H1 (cell line): ENCODE measurements at regions not wholly inside any gene's neighbourhood (a gene's known extent, or its start where the extent isn't known, plus 50 kb on each side); places are given as distances from the start of the nearest gene placed in this dataset.

Source experiments
- CTCF ChIA-PET: fragments of 300-600 bp; sonication (Branson Sonifier 250); formaldehyde crosslinking; loops from one replicate; lab custom pipeline; 2021; ENCODE audit not compliant: partially characterized antibody; lab: Charles Lee
- POLR2A ChIA-PET: fragments of 300-600 bp; sonication (Branson Sonifier 250); formaldehyde crosslinking; loops from one replicate; lab custom pipeline; 2021; ENCODE audit warnings: inconsistent platforms; ENCODE audit not compliant: partially characterized antibody; lab: Charles Lee
- DNase-seq, 2 experiments: peaks; one replicate each; pipeline versions ENCODE4 v3.0.0 to v3.0.0-alpha.2; 2010 to 2022; ENCODE audit warnings: low spot score in 2 of 2, low read depth in 1 of 2, mixed read lengths in 1 of 2
- FAIRE-seq: peaks from 2 replicates; lab custom pipeline; 2011; peaks lifted over from hg19 to GRCh38; lab: Jason Lieb, UNC
- H2AFZ ChIP-seq: 2 replicates; pipeline ENCODE4 v1.8.1; 2012; ENCODE audit warnings: low read length, inconsistent platforms
- H2AK5ac ChIP-seq: 2 replicates; pipeline ENCODE4 v1.6.1; 2013; ENCODE audit warnings: low read depth, low read length
- H2BK120ac ChIP-seq: replicated peaks from 2 replicates; pipeline ENCODE3; 2013; ENCODE audit warnings: low read depth, low read length, inconsistent platforms
- H2BK12ac ChIP-seq: 2 replicates; pipeline ENCODE4 v1.6.1; 2013; ENCODE audit warnings: low read depth, low read length
- H2BK15ac ChIP-seq: 2 replicates; pipeline ENCODE4 v1.6.1; 2013; ENCODE audit warnings: low read length
- H2BK20ac ChIP-seq: 2 replicates; pipeline ENCODE4 v1.6.1; 2013; ENCODE audit warnings: low read length
- H2BK5ac ChIP-seq: 2 replicates; pipeline ENCODE4 v1.6.1; 2013; ENCODE audit warnings: low read depth, low read length
- H3K14ac ChIP-seq: 2 replicates; pipeline ENCODE4 v1.6.1; 2013; ENCODE audit warnings: inconsistent platforms; ENCODE audit not compliant: insufficient read length
- H3K18ac ChIP-seq: 2 replicates; pipeline ENCODE4 v1.6.1; 2013; ENCODE audit warnings: low read length; ENCODE audit errors: extremely low read depth
- H3K23ac ChIP-seq: 2 replicates; pipeline ENCODE4 v1.6.1; 2013; ENCODE audit warnings: inconsistent platforms; ENCODE audit not compliant: insufficient read length
- H3K23me2 ChIP-seq: 2 replicates; pipeline ENCODE4 v1.6.1; 2013; ENCODE audit warnings: low read depth, low read length
- H3K27ac ChIP-seq: 2 replicates; pipeline ENCODE4 v1.6.1; 2011; ENCODE audit warnings: low read depth, low read length, inconsistent platforms
- H3K27me3 ChIP-seq, 4 experiments: replicated peaks in 1 of 4; 1 replicate in 1 of 4; 2 replicates in 3 of 4; pipeline versions ENCODE4 v1.6.1 to v1.8.1; 2011 to 2013; ENCODE audit warnings: low read length in 3 of 4, mild to moderate bottlenecking in 3 of 4, inconsistent platforms in 2 of 4, mixed read lengths in 2 of 4, moderate library complexity in 1 of 4; ENCODE audit not compliant: control insufficient read depth in 3 of 4, insufficient read depth in 3 of 4; ENCODE audit errors: extremely low read depth in 1 of 4
- H3K36me3 ChIP-seq, 4 experiments: 2 replicates each; pipeline versions ENCODE4 v1.6.1 to v1.8.1; 2011 to 2013; ENCODE audit warnings: mild to moderate bottlenecking in 4 of 4, low read length in 3 of 4, moderate library complexity in 2 of 4, control low read depth in 1 of 4, inconsistent platforms in 1 of 4; ENCODE audit not compliant: insufficient read depth in 4 of 4, control insufficient read depth in 2 of 4
- H3K4ac ChIP-seq: replicated peaks from 2 replicates; pipeline ENCODE3; 2013; ENCODE audit warnings: low read length, low read depth, mixed read lengths, inconsistent platforms; ENCODE audit not compliant: insufficient read length
- H3K4me1 ChIP-seq, 4 experiments: replicated peaks in 1 of 4; 1 replicate in 1 of 4; 2 replicates in 3 of 4; pipeline versions ENCODE4 v1.6.1 to v1.8.1; 2011 to 2013; ENCODE audit warnings: low read length in 3 of 4, inconsistent platforms in 2 of 4, mixed read lengths in 1 of 4; ENCODE audit not compliant: insufficient read depth in 4 of 4, control insufficient read depth in 3 of 4
- H3K4me2 ChIP-seq, 2 experiments: 2 replicates each; pipeline versions ENCODE4 v1.6.1 to v1.8.1; 2011 to 2013; ENCODE audit warnings: low read depth in 2 of 2, low read length in 2 of 2, control low read depth in 1 of 2, inconsistent platforms in 1 of 2, mild to moderate bottlenecking in 1 of 2; ENCODE audit not compliant: insufficient read depth in 1 of 2
- H3K4me3 ChIP-seq, 4 experiments: fragments of 200-600, 300-600 bp in 1 of 4; sonication (generic), shearing (Covaris generic), sonication (Bioruptor Twin) in 1 of 4; 2 replicates each; pipeline versions ENCODE4 v1.5.1 to v1.8.1; 2011 to 2016; ENCODE audit warnings: low read length in 4 of 4, low read depth in 3 of 4, control low read depth in 2 of 4, inconsistent platforms in 2 of 4, mild to moderate bottlenecking in 2 of 4, mixed read lengths in 1 of 4, moderate library complexity in 1 of 4; ENCODE audit not compliant: insufficient read depth in 2 of 4; ENCODE audit errors: extremely low read depth in 1 of 4
- H3K56ac ChIP-seq: replicated peaks from 2 replicates; pipeline ENCODE3; 2013; ENCODE audit warnings: low read depth, mild to moderate bottlenecking, mixed read lengths, low read length, inconsistent platforms; ENCODE audit not compliant: insufficient read length
- H3K79me1 ChIP-seq: 2 replicates; pipeline ENCODE4 v1.6.1; 2013; ENCODE audit warnings: low read depth, low read length, control low read depth
- H3K79me2 ChIP-seq, 2 experiments: 2 replicates each; pipeline versions ENCODE4 v1.6.1 to v1.8.1; 2012 to 2013; ENCODE audit warnings: low read length in 2 of 2, mild to moderate bottlenecking in 2 of 2, inconsistent platforms in 1 of 2; ENCODE audit not compliant: insufficient read depth in 2 of 2, control insufficient read depth in 1 of 2
- H3K9ac ChIP-seq, 4 experiments: replicated peaks in 1 of 4; 1 replicate in 1 of 4; 2 replicates in 3 of 4; pipeline versions ENCODE4 v1.6.1 to v1.8.1; 2011 to 2013; ENCODE audit warnings: low read depth in 3 of 4, low read length in 3 of 4, control low read depth in 2 of 4, mild to moderate bottlenecking in 2 of 4, moderate library complexity in 2 of 4, inconsistent platforms in 1 of 4; ENCODE audit errors: extremely low read depth in 1 of 4
- H3K9me3 ChIP-seq, 2 experiments: 2 replicates each; pipeline versions ENCODE4 v1.6.1 to v1.8.1; 2012 to 2013; ENCODE audit warnings: mild to moderate bottlenecking in 2 of 2, moderate library complexity in 2 of 2, control low read depth in 1 of 2, inconsistent platforms in 1 of 2, low read depth in 1 of 2, low read length in 1 of 2, mixed read lengths in 1 of 2; ENCODE audit not compliant: insufficient read depth in 2 of 2
- H4K20me1 ChIP-seq, 2 experiments: replicated peaks in 1 of 2; 2 replicates each; pipeline versions ENCODE3 to v1.8.1; 2011 to 2013; ENCODE audit warnings: inconsistent platforms in 2 of 2, low read length in 2 of 2, mild to moderate bottlenecking in 1 of 2; ENCODE audit not compliant: insufficient read depth in 2 of 2, control insufficient read depth in 1 of 2
- H4K5ac ChIP-seq: 2 replicates; pipeline ENCODE4 v1.6.1; 2013; ENCODE audit warnings: low read length, low read depth, mixed read lengths, inconsistent platforms; ENCODE audit not compliant: insufficient read length
- H4K8ac ChIP-seq: 2 replicates; pipeline ENCODE4 v1.8.0; 2013; ENCODE audit warnings: mild to moderate bottlenecking, moderate library complexity, low read length, inconsistent platforms; ENCODE audit not compliant: insufficient read depth; ENCODE audit errors: extremely low read depth
- H4K91ac ChIP-seq: replicated peaks from 2 replicates; pipeline ENCODE3; 2013; ENCODE audit warnings: low read length, mixed read lengths, inconsistent platforms; ENCODE audit not compliant: insufficient read length
- BCL11A ChIP-seq, 2 experiments: IDR thresholded peaks; one replicate each; pipeline ENCODE4 v1.6.1; 2011; ENCODE audit warnings: low read depth in 2 of 2, low read length in 2 of 2, mild to moderate bottlenecking in 2 of 2
- CHD1 ChIP-seq: IDR thresholded peaks from 2 replicates; pipeline ENCODE4 v1.6.1; 2012; ENCODE audit warnings: low read depth, low read length, improper control_type of control experiment
- EZH2 ChIP-seq: fragments of 200-600 bp; sonication (generic); IDR thresholded peaks from 2 replicates; pipeline ENCODE4 v1.7.1; 2012; ENCODE audit warnings: low read depth, mild to moderate bottlenecking, moderate library complexity, low read length, inconsistent platforms; ENCODE audit not compliant: severe bottlenecking
- FOSL1 ChIP-seq: IDR thresholded peaks from 2 replicates; pipeline ENCODE4 v1.6.1; 2011; ENCODE audit warnings: mild to moderate bottlenecking, low read depth, low read length, moderate library complexity; ENCODE audit not compliant: insufficient read depth
- MAFK ChIP-seq: IDR thresholded peaks from 2 replicates; pipeline ENCODE4 v1.6.1; 2012; ENCODE audit warnings: low read depth, mild to moderate bottlenecking, improper control_type of control experiment, low read length
- MAX ChIP-seq: IDR thresholded peaks from 2 replicates; pipeline ENCODE4 v1.6.1; 2012; ENCODE audit warnings: inconsistent platforms
- RXRA ChIP-seq: IDR thresholded peaks from 2 replicates; pipeline ENCODE4 v1.6.1; 2011; ENCODE audit warnings: low read depth, mild to moderate bottlenecking, low read length, moderate library complexity; ENCODE audit not compliant: insufficient read depth
- SIRT6 ChIP-seq: IDR thresholded peaks from one replicate; pipeline ENCODE4 v1.7.1; 2012; ENCODE audit warnings: low read length, inconsistent platforms
- SP2 ChIP-seq: IDR thresholded peaks from 2 replicates; pipeline ENCODE4 v1.6.1; 2012; ENCODE audit warnings: mild to moderate bottlenecking, low read length, inconsistent platforms
- WGBS, 2 experiments: shearing (Covaris generic) in 1 of 2; methylation state at CpG; one replicate each; pipeline versions ENCODE4 v1.1.6 to v1.1.7; 2013 to 2015; ENCODE audit warnings: low lambda C conversion rate in 2 of 2, mixed read lengths in 2 of 2, inconsistent platforms in 1 of 2, low coverage in 1 of 2, missing lambda C conversion rate in 1 of 2; ENCODE audit not compliant: insufficient replicate concordance in 2 of 2, insufficient coverage in 1 of 2, insufficient read length in 1 of 2; ENCODE audit errors: extremely low coverage in 1 of 2, missing lambda C conversion rate in 1 of 2; 5-methylcytosine and 5-hydroxymethylcytosine counted together

- no peak overlapping the region for H3K14ac ChIP-seq
- DNase-seq = no peak
- H2AK5ac ChIP-seq = no peak overlapping the region
- POLR2A ChIA-PET = interaction anchor here (1.9 kb wide), 1 partner anchor 79 kb away, joined by 8 read pairs; the partner anchor contains the start of gene YWHAQ
- no peaks in the 10 kb centered on the region for H3K27me3 ChIP-seq
- no peak for FAIRE-seq
- WGBS, 2 experiments = 90% methylated on average over 15 of the region's 15 CpGs; no CpG with 5 or more reads in 1 of the 2 experiments
- H3K23ac ChIP-seq = no peak overlapping the region
- no peak overlapping the region for H3K27ac ChIP-seq
- no peaks in the 10 kb centered on the region for H3K36me3 ChIP-seq
- no peak overlapping the region for H3K18ac ChIP-seq
- CTCF ChIA-PET = interaction anchor here (1.0 to 1.9 kb wide), 6 partner anchors 9 to 134 kb away, joined by 3 to 11 read pairs (median 3); partner anchors contain the start of gene TAF1B
- no peaks in the 10 kb centered on the region; the same call in 1 of the 2 replicates for H3K23me2 ChIP-seq
- H4K8ac ChIP-seq = no peak overlapping the region
- H3K4ac ChIP-seq = no peak overlapping the region
- no peak overlapping the region for H3K4me3 ChIP-seq
- H2BK20ac ChIP-seq = no peak overlapping the region
- no peak overlapping the region for H2BK12ac ChIP-seq
- H2BK15ac ChIP-seq = no peak overlapping the region
- H3K56ac ChIP-seq = no peak overlapping the region
- no peak overlapping the region for H3K4me2 ChIP-seq
- no peak overlapping the region for H2BK120ac ChIP-seq
- H3K9me3 ChIP-seq = peaks cover 0 to 3% of the 10 kb centered on the region in 2 experiments; a peak in 1 of 4 replicates
- H3K4me1 ChIP-seq = no peaks in the 10 kb centered on the region
- H3K79me2 ChIP-seq = no peaks in the 10 kb centered on the region
- no peak overlapping the region for H2AFZ ChIP-seq
- H3K9ac ChIP-seq = no peak overlapping the region
- no peak overlapping the region for H4K5ac ChIP-seq
- no peak overlapping the region for H2BK5ac ChIP-seq
- no peak overlapping the region for H4K91ac ChIP-seq
- H4K20me1 ChIP-seq = no peaks in the 10 kb centered on the region
- H3K79me1 ChIP-seq = no peaks in the 10 kb centered on the region
- TF ChIP-seq FOSL1 (no peak), SP2 (no peak), MAFK (no peak), EZH2 (no peak), SIRT6 (no peak), RXRA (no peak), BCL11A (IDR thresholded peaks at IDR 0.05; ENCODE audit: low read depth in 2 of 2, low read length in 2 of 2) (no peak), CHD1 (no peak), MAX (no peak)
Measured at GRCh38 chr2:9708683-9709538, 78.1 kb upstream of the YWHAQ start.
